Smooth muscle cell (in vitro differentiated cells): ENCODE measurements at regions not wholly inside any gene's neighbourhood (a gene's known extent, or its start where the extent isn't known, plus 50 kb on each side); places are given as distances from the start of the nearest gene placed in this dataset.

Experiments used
- DNase-seq: peaks from one replicate; lab custom pipeline; 2025; ENCODE audit not compliant: unreplicated experiment; lab: John Stamatoyannopoulos, UW
- H2AFZ ChIP-seq: fragments of 200-600 bp; sonication (generic); 2 replicates; pipeline ENCODE4 v1.6.0; 2016; ENCODE audit warnings: antibody characterized with exemption, low read depth, mild to moderate bottlenecking
- H3F3A ChIP-seq: fragments of 200-600 bp; sonication (generic); 2 replicates; pipeline ENCODE4 v1.6.0; 2017; ENCODE audit warnings: antibody characterized with exemption, low read depth
- H3K27ac ChIP-seq: fragments of 200-600 bp; sonication (generic); 2 replicates; pipeline ENCODE4 v1.5.1; 2016; ENCODE audit warnings: low read depth, mild to moderate bottlenecking
- H3K27me3 ChIP-seq: fragments of 200-600 bp; sonication (generic); 2 replicates; pipeline ENCODE4 v1.6.1; 2016; ENCODE audit warnings: low read depth, mild to moderate bottlenecking
- H3K36me3 ChIP-seq: fragments of 200-600 bp; sonication (generic); 2 replicates; pipeline ENCODE4 v1.5.1; 2016; ENCODE audit warnings: low read depth
- H3K4me1 ChIP-seq: fragments of 200-600 bp; sonication (generic); 2 replicates; pipeline ENCODE4 v1.5.1; 2016; ENCODE audit warnings: low read depth
- H3K4me2 ChIP-seq: fragments of 200-600 bp; sonication (generic); 2 replicates; pipeline ENCODE4 v1.6.0; 2016; ENCODE audit warnings: mild to moderate bottlenecking
- H3K4me3 ChIP-seq: fragments of 200-600 bp; sonication (generic); 2 replicates; pipeline ENCODE4 v1.5.1; 2016; ENCODE audit warnings: mild to moderate bottlenecking
- H3K79me2 ChIP-seq: fragments of 200-600 bp; sonication (generic); 2 replicates; pipeline ENCODE4 v1.6.0; 2016; ENCODE audit warnings: low read depth, mild to moderate bottlenecking
- H3K9ac ChIP-seq: fragments of 200-600 bp; sonication (generic); 2 replicates; pipeline ENCODE4 v1.6.0; 2016; ENCODE audit warnings: low read depth
- H3K9me3 ChIP-seq: fragments of 200-600 bp; sonication (generic); replicated peaks from 2 replicates; pipeline ENCODE4 v1.5.1; 2016; ENCODE audit warnings: low read depth
- H4K20me1 ChIP-seq: fragments of 200-600 bp; sonication (generic); 2 replicates; pipeline ENCODE4 v1.6.0; 2016; ENCODE audit warnings: low read depth
- CTCF ChIP-seq: fragments of 200-600 bp; sonication (generic); IDR thresholded peaks from 2 replicates; pipeline ENCODE4 v1.5.1; 2017; ENCODE audit warnings: borderline replicate concordance, mild to moderate bottlenecking, antibody characterized with exemption; ENCODE audit not compliant: insufficient read depth, poor library complexity, severe bottlenecking
- WGBS: methylation state at CpG from one replicate; pipeline ENCODE4 v1.1.7; 2016; ENCODE audit warnings: low lambda C conversion rate; 5-methylcytosine and 5-hydroxymethylcytosine counted together

- H3K4me2 ChIP-seq, result no peak overlapping the region
- no peaks in the 10 kb centered on the region for H3K4me1 ChIP-seq
- H2AFZ ChIP-seq, result no peak overlapping the region
- no peaks in the 10 kb centered on the region for H3K36me3 ChIP-seq
- no peak overlapping the region for H3K4me3 ChIP-seq
- no peaks in the 10 kb centered on the region for H3K9me3 ChIP-seq
- no peaks in the 10 kb centered on the region for H3K79me2 ChIP-seq
- no peak for DNase-seq
- H3F3A ChIP-seq, result no peaks in the 10 kb centered on the region
- no peak overlapping the region for H3K9ac ChIP-seq
- no peak overlapping the region for H3K27ac ChIP-seq
- TF ChIP-seq CTCF, result no peak
- no peaks in the 10 kb centered on the region for H3K27me3 ChIP-seq
- 97% methylated on average over 1 of the region's 1 CpG for WGBS
- H4K20me1 ChIP-seq, result no peaks in the 10 kb centered on the region
Measured at GRCh38 chr3:106792716-106793115, 584.5 kb upstream of the CCDC54 start.

- DNase-seq, result no peak
- no peak overlapping the region for H3K27ac ChIP-seq
- H4K20me1 ChIP-seq, result no peaks in the 10 kb centered on the region
- H3K9ac ChIP-seq, result no peak overlapping the region
- H3K4me3 ChIP-seq, result no peak overlapping the region
- no peak for TF ChIP-seq CTCF
- no peaks in the 10 kb centered on the region for H3F3A ChIP-seq
- 92% methylated on average over 3 of the region's 3 CpGs for WGBS
- no peaks in the 10 kb centered on the region for H3K9me3 ChIP-seq
- no peak overlapping the region for H2AFZ ChIP-seq
- H3K79me2 ChIP-seq, result no peaks in the 10 kb centered on the region
- H3K4me1 ChIP-seq, result no peaks in the 10 kb centered on the region
- H3K4me2 ChIP-seq, result no peak overlapping the region
- H3K36me3 ChIP-seq, result no peaks in the 10 kb centered on the region
- no peaks in the 10 kb centered on the region for H3K27me3 ChIP-seq
Measured at GRCh38 chr3:106794442-106794841, 582.8 kb upstream of the CCDC54 start.

- Histone ChIP-seq H3K27me3 (no peaks in the 10 kb centered on the region), H3K4me2 (no peak overlapping the region), H3F3A (no peaks in the 10 kb centered on the region), H3K36me3 (no peaks in the 10 kb centered on the region), H3K9ac (no peak overlapping the region), H3K27ac (no peak overlapping the region), H4K20me1 (no peaks in the 10 kb centered on the region), H3K4me1 (no peaks in the 10 kb centered on the region), H3K79me2 (no peaks in the 10 kb centered on the region), H3K9me3 (no peaks in the 10 kb centered on the region), H2AFZ (no peak overlapping the region), H3K4me3 (no peak overlapping the region)
- WGBS, result 97% methylated on average over 1 of the region's 1 CpG
- no peak for DNase-seq
- TF ChIP-seq CTCF, result no peak
Measured at GRCh38 chr3:106795553-106795952, 581.7 kb upstream of the CCDC54 start.

- TF ChIP-seq CTCF, result no peak
- no peaks in the 10 kb centered on the region for H4K20me1 ChIP-seq
- no peaks in the 10 kb centered on the region for H3F3A ChIP-seq
- no peak overlapping the region for H3K4me3 ChIP-seq
- no peaks in the 10 kb centered on the region for H3K79me2 ChIP-seq
- H3K36me3 ChIP-seq, result no peaks in the 10 kb centered on the region
- WGBS, result 91% methylated on average over 2 of the region's 2 CpGs
- H3K27me3 ChIP-seq, result no peaks in the 10 kb centered on the region
- no peak overlapping the region for H2AFZ ChIP-seq
- no peak overlapping the region for H3K9ac ChIP-seq
- DNase-seq, result no peak
- no peaks in the 10 kb centered on the region for H3K4me1 ChIP-seq
- H3K9me3 ChIP-seq, result no peaks in the 10 kb centered on the region
- no peak overlapping the region for H3K4me2 ChIP-seq
- H3K27ac ChIP-seq, result no peak overlapping the region
Measured at GRCh38 chr3:106797461-106797860, 579.8 kb upstream of the CCDC54 start.
